ENCODE measurements at regions not wholly inside any gene's neighbourhood (a gene's known extent, or its start where the extent isn't known, plus 50 kb on each side); places are given as distances from the start of the nearest gene placed in this dataset.

GRCh38 chr9:21549890-21550289, 67.8 kb upstream of the IFNE start:
- no peak overlapping the region for H2BK120ac ChIP-seq (ENCODE audit: low read depth, low read length, poor library complexity, severe bottlenecking)
- H3K23ac ChIP-seq (ENCODE audit: insufficient read length, low read depth, low read length) = no peak overlapping the region
- H4K5ac ChIP-seq (ENCODE audit: insufficient read length, low read depth, low read length) = no peak overlapping the region
- H4K20me1 ChIP-seq (ENCODE audit: control insufficient read depth, insufficient read depth, insufficient read length) = no peaks in the 10 kb centered on the region
- H3K79me2 ChIP-seq (ENCODE audit: insufficient read depth, low read length) = no peaks in the 10 kb centered on the region; the same call in 1 of the 2 replicates
- no peaks in the 10 kb centered on the region for H3K9me3 ChIP-seq (ENCODE audit: control insufficient read depth, low read depth, low read length)
- no peak overlapping the region for H2AK5ac ChIP-seq (ENCODE audit: insufficient read length, low read length)
- no peaks in the 10 kb centered on the region for H3K23me2 ChIP-seq (ENCODE audit: insufficient read length, low read depth, low read length, poor library complexity, severe bottlenecking)
- H3K36me3 Mint-ChIP-seq (ENCODE audit: insufficient read depth in 1 of 3, low read depth in 3 of 3) = no peaks in the 10 kb centered on the region; a peak in 1 of 7 replicates
- H3K4me1 Mint-ChIP-seq = peaks cover 15 to 28% of the 10 kb centered on the region in 2 experiments
- no peak overlapping the region for H3K4ac ChIP-seq (ENCODE audit: low read depth, low read length)
- no peak overlapping the region for H2BK5ac ChIP-seq (ENCODE audit: insufficient read length, low read length)
- no peak overlapping the region for H3K27ac Mint-ChIP-seq
- no peak overlapping the region for H2BK12ac ChIP-seq (ENCODE audit: insufficient read length, low read depth, low read length)
- no peak for DNase-seq
- no peak overlapping the region for H2AFZ ChIP-seq (ENCODE audit: low read length)
- no peak overlapping the region for H3T11ph ChIP-seq (ENCODE audit: low read length)
- no peaks in the 10 kb centered on the region for H3K27me3 ChIP-seq (ENCODE audit: insufficient read depth, low read length)
- no peaks in the 10 kb centered on the region for H3K79me1 ChIP-seq (ENCODE audit: insufficient read depth, low read depth, low read length, poor library complexity, severe bottlenecking)
- no peak overlapping the region for H3K56ac ChIP-seq (ENCODE audit: insufficient read length, low read depth, low read length)
- peaks cover 5% of the 10 kb centered on the region for H3K4me1 ChIP-seq (ENCODE audit: insufficient read depth, low read length)
- WGBS (ENCODE audit: extremely low coverage, insufficient read length, low lambda C conversion rate) = no CpG with 5 or more reads among the region's 4 CpGs
- TF ChIP-seq CTCF (conservative IDR thresholded peaks at IDR 0.05) = no peak
- H3K27ac ChIP-seq (ENCODE audit: insufficient read length, low read depth, low read length) = no peak overlapping the region
- H3K18ac ChIP-seq (ENCODE audit: insufficient read length, low read depth, low read length) = no peak overlapping the region
- H3K4me2 ChIP-seq (ENCODE audit: insufficient read depth, insufficient read length, low read length) = no peak overlapping the region
- no peak overlapping the region for H3K4me3 Mint-ChIP-seq
- no peak overlapping the region for H4K91ac ChIP-seq (ENCODE audit: insufficient read length, low read depth, low read length)
- no peaks in the 10 kb centered on the region for H3K27me3 Mint-ChIP-seq (ENCODE audit: low read depth)
- H3K14ac ChIP-seq (ENCODE audit: insufficient read depth, low read length) = no peak overlapping the region
- no peaks in the 10 kb centered on the region; a peak in 2 of 5 replicates for H3K9me3 Mint-ChIP-seq
- no peak overlapping the region for H3K9ac ChIP-seq (ENCODE audit: extremely low read depth, insufficient read length, low read length)
- no peak overlapping the region for H2BK15ac ChIP-seq (ENCODE audit: low read depth, low read length)
- H4K8ac ChIP-seq (replicated peaks; ENCODE audit: insufficient read length, low read depth, low read length) = no peak overlapping the region
- H2BK20ac ChIP-seq (ENCODE audit: low read depth, low read length, poor library complexity, severe bottlenecking) = no peak overlapping the region

All from H9 (cell line).